H9 (cell line): ENCODE measurements at regions not wholly inside any gene's neighbourhood (a gene's known extent, or its start where the extent isn't known, plus 50 kb on each side); places are given as distances from the start of the nearest gene placed in this dataset.

Experiments
- DNase-seq: peaks from one replicate; pipeline ENCODE4 v3.0.0-alpha.2; 2017
- H2AFZ ChIP-seq: one replicate; pipeline ENCODE4 v1.6.1; 2013; ENCODE audit warnings: mild to moderate bottlenecking, low read length, control low read depth, moderate library complexity
- H2AK5ac ChIP-seq: 2 replicates; pipeline ENCODE4 v1.6.1; 2013; ENCODE audit warnings: low read length, control low read depth, mixed read lengths; ENCODE audit not compliant: insufficient read length
- H2BK120ac ChIP-seq: one replicate; pipeline ENCODE4 v1.6.1; 2013; ENCODE audit warnings: low read depth, mild to moderate bottlenecking, low read length, control low read depth, inconsistent platforms; ENCODE audit not compliant: poor library complexity, severe bottlenecking
- H2BK12ac ChIP-seq: 2 replicates; pipeline ENCODE4 v1.6.1; 2013; ENCODE audit warnings: low read length, control low read depth, mixed read lengths, low read depth; ENCODE audit not compliant: insufficient read length
- H2BK15ac ChIP-seq: 2 replicates; pipeline ENCODE4 v1.6.1; 2013; ENCODE audit warnings: low read depth, low read length, control low read depth
- H2BK20ac ChIP-seq: one replicate; pipeline ENCODE4 v1.6.1; 2013; ENCODE audit warnings: low read depth, mild to moderate bottlenecking, low read length, control low read depth, inconsistent platforms; ENCODE audit not compliant: poor library complexity, severe bottlenecking
- H2BK5ac ChIP-seq: 2 replicates; pipeline ENCODE4 v1.6.1; 2013; ENCODE audit warnings: low read length, control low read depth, mixed read lengths; ENCODE audit not compliant: insufficient read length
- H3K14ac ChIP-seq: 2 replicates; pipeline ENCODE4 v1.6.1; 2013; ENCODE audit warnings: low read length, control low read depth; ENCODE audit not compliant: insufficient read depth
- H3K18ac ChIP-seq: 2 replicates; pipeline ENCODE4 v1.6.1; 2013; ENCODE audit warnings: low read depth, mild to moderate bottlenecking, mixed read lengths, low read length, control low read depth; ENCODE audit not compliant: insufficient read length
- H3K23ac ChIP-seq: 2 replicates; pipeline ENCODE4 v1.6.1; 2013; ENCODE audit warnings: low read length, control low read depth, mixed read lengths, low read depth; ENCODE audit not compliant: insufficient read length
- H3K23me2 ChIP-seq: 2 replicates; pipeline ENCODE4 v1.6.1; 2013; ENCODE audit warnings: low read depth, mild to moderate bottlenecking, mixed read lengths, low read length, control low read depth; ENCODE audit not compliant: insufficient read length, poor library complexity, severe bottlenecking
- H3K27ac ChIP-seq: 2 replicates; pipeline ENCODE4 v1.5.1; 2013; ENCODE audit warnings: low read length, control low read depth, mixed read lengths, low read depth; ENCODE audit not compliant: insufficient read length
- H3K27me3 ChIP-seq: 2 replicates; pipeline ENCODE4 v1.6.1; 2013; ENCODE audit warnings: low read length, control low read depth, inconsistent platforms; ENCODE audit not compliant: insufficient read depth
- H3K4ac ChIP-seq: 2 replicates; pipeline ENCODE4 v1.6.1; 2013; ENCODE audit warnings: low read depth, mild to moderate bottlenecking, control low read depth, inconsistent platforms, low read length, moderate library complexity
- H3K4me1 ChIP-seq: 2 replicates; pipeline ENCODE4 v1.6.1; 2013; ENCODE audit warnings: low read length, control low read depth, inconsistent platforms; ENCODE audit not compliant: insufficient read depth
- H3K4me2 ChIP-seq: 2 replicates; pipeline ENCODE4 v1.6.1; 2013; ENCODE audit warnings: low read length, control low read depth, mixed read lengths; ENCODE audit not compliant: insufficient read length, insufficient read depth
- H3K56ac ChIP-seq: 2 replicates; pipeline ENCODE4 v1.6.1; 2013; ENCODE audit warnings: low read depth, mild to moderate bottlenecking, mixed read lengths, low read length, control low read depth; ENCODE audit not compliant: insufficient read length
- H3K79me1 ChIP-seq: 2 replicates; pipeline ENCODE4 v1.6.1; 2013; ENCODE audit warnings: low read depth, mild to moderate bottlenecking, moderate library complexity, low read length, control low read depth, inconsistent platforms; ENCODE audit not compliant: insufficient read depth, poor library complexity, severe bottlenecking
- H3K79me2 ChIP-seq: 2 replicates; pipeline ENCODE4 v1.6.1; 2013; ENCODE audit warnings: low read length, control low read depth, inconsistent platforms; ENCODE audit not compliant: insufficient read depth
- H3K9ac ChIP-seq: 2 replicates; pipeline ENCODE4 v1.6.1; 2013; ENCODE audit warnings: low read length, control low read depth, mixed read lengths; ENCODE audit not compliant: insufficient read length; ENCODE audit errors: extremely low read depth
- H3K9me3 ChIP-seq: one replicate; pipeline ENCODE4 v1.6.1; 2013; ENCODE audit warnings: low read depth, low read length, inconsistent platforms; ENCODE audit not compliant: control insufficient read depth
- H3T11ph ChIP-seq: one replicate; pipeline ENCODE4 v1.6.1; 2013; ENCODE audit warnings: mild to moderate bottlenecking, low read length, control low read depth, inconsistent platforms
- H4K20me1 ChIP-seq: one replicate; pipeline ENCODE4 v1.6.1; 2013; ENCODE audit not compliant: control insufficient read depth, insufficient read length, insufficient read depth
- H4K5ac ChIP-seq: 2 replicates; pipeline ENCODE4 v1.6.1; 2013; ENCODE audit warnings: low read depth, mild to moderate bottlenecking, mixed read lengths, low read length, control low read depth; ENCODE audit not compliant: insufficient read length
- H4K8ac ChIP-seq: replicated peaks from 2 replicates; pipeline ENCODE4 v1.6.1; 2013; ENCODE audit warnings: low read length, control low read depth, mixed read lengths, low read depth; ENCODE audit not compliant: insufficient read length
- H4K91ac ChIP-seq: 2 replicates; pipeline ENCODE4 v1.6.1; 2013; ENCODE audit warnings: low read depth, mild to moderate bottlenecking, moderate library complexity, mixed read lengths, low read length, control low read depth; ENCODE audit not compliant: insufficient read length
- H3K27ac Mint-ChIP-seq, 3 experiments: 2 replicates in 2 of 3; 3 replicates in 1 of 3; pipeline ENCODE4 v1.8.0; 2020 to 2021; ENCODE audit warnings: mixed read lengths in 3 of 3, mild to moderate bottlenecking in 1 of 3, moderate library complexity in 1 of 3
- H3K27me3 Mint-ChIP-seq: 2 replicates; pipeline ENCODE4 v1.8.0; 2021; ENCODE audit warnings: low read depth, mild to moderate bottlenecking, moderate library complexity, mixed read lengths
- H3K36me3 Mint-ChIP-seq, 3 experiments: 2 replicates in 2 of 3; 3 replicates in 1 of 3; pipeline ENCODE4 v1.8.0; 2020 to 2021; ENCODE audit warnings: low read depth in 3 of 3, mixed read lengths in 3 of 3; ENCODE audit not compliant: insufficient read depth in 1 of 3
- H3K4me1 Mint-ChIP-seq, 2 experiments: 2 replicates each; pipeline ENCODE4 v1.8.0; 2020; ENCODE audit warnings: mixed read lengths in 2 of 2
- H3K4me3 Mint-ChIP-seq, 2 experiments: 2 replicates in 1 of 2; 3 replicates in 1 of 2; pipeline ENCODE4 v1.8.0; 2020 to 2021; ENCODE audit warnings: mild to moderate bottlenecking in 2 of 2, mixed read lengths in 2 of 2, moderate library complexity in 1 of 2
- H3K9me3 Mint-ChIP-seq, 2 experiments: 2 replicates in 1 of 2; 3 replicates in 1 of 2; pipeline ENCODE4 v1.8.0; 2020; ENCODE audit warnings: mild to moderate bottlenecking in 2 of 2, mixed read lengths in 2 of 2, moderate library complexity in 1 of 2
- CTCF ChIP-seq: fragments of 200-600 bp; sonication (generic); conservative IDR thresholded peaks from 3 replicates; pipeline ENCODE4 v1.8.0; 2021; ENCODE audit warnings: antibody characterized with exemption, mild to moderate bottlenecking
- WGBS: extraction: QIAGEN DNeasy Blood & Tissue Kit; methylation state at CpG from one replicate; pipeline ENCODE4 v1.1.7; 2013; ENCODE audit warnings: missing lambda C conversion rate, low lambda C conversion rate, mixed read lengths; ENCODE audit not compliant: insufficient read length; ENCODE audit errors: extremely low coverage; 5-methylcytosine and 5-hydroxymethylcytosine counted together

GRCh38 chr15:62828364-62828763 is 214.2 kb upstream of the TPM1 start:
- H3K9me3 Mint-ChIP-seq, result no peaks in the 10 kb centered on the region; a peak in 1 of 5 replicates
- H2BK15ac ChIP-seq, result no peak overlapping the region
- no peak overlapping the region for H3K4me3 Mint-ChIP-seq
- no peak overlapping the region for H3K23ac ChIP-seq
- no peak overlapping the region for H4K8ac ChIP-seq
- no peaks in the 10 kb centered on the region for H3K4me1 ChIP-seq
- no peak overlapping the region for H2BK20ac ChIP-seq
- no peak for DNase-seq
- H3K4me2 ChIP-seq, result no peak overlapping the region
- H3K27me3 ChIP-seq, result no peaks in the 10 kb centered on the region
- no peaks in the 10 kb centered on the region for H3K27me3 Mint-ChIP-seq
- H3K9ac ChIP-seq, result no peak overlapping the region
- no peaks in the 10 kb centered on the region for H3K79me2 ChIP-seq
- no peak overlapping the region for H3K27ac Mint-ChIP-seq
- H2BK5ac ChIP-seq, result no peak overlapping the region
- TF ChIP-seq CTCF, result no peak
- WGBS, result no CpG with 5 or more reads among the region's 1 CpG
- H2BK12ac ChIP-seq, result no peak overlapping the region
- no peak overlapping the region for H2AFZ ChIP-seq
- no peak overlapping the region for H3K18ac ChIP-seq
- no peak overlapping the region for H4K5ac ChIP-seq
- H3K14ac ChIP-seq, result no peak overlapping the region
- no peak overlapping the region for H3T11ph ChIP-seq
- no peak overlapping the region for H3K56ac ChIP-seq
- peaks cover 0 to 1% (median 0%) of the 10 kb centered on the region in 3 experiments; a peak in 1 of 7 replicates for H3K36me3 Mint-ChIP-seq
- no peaks in the 10 kb centered on the region for H4K20me1 ChIP-seq
- no peak overlapping the region for H2AK5ac ChIP-seq
- H3K4me1 Mint-ChIP-seq, result peaks cover 6 to 10% of the 10 kb centered on the region in 2 experiments
- H3K23me2 ChIP-seq, result no peaks in the 10 kb centered on the region
- no peaks in the 10 kb centered on the region for H3K9me3 ChIP-seq
- H3K27ac ChIP-seq, result no peak overlapping the region
- no peak overlapping the region for H2BK120ac ChIP-seq
- H3K4ac ChIP-seq, result no peak overlapping the region
- no peaks in the 10 kb centered on the region for H3K79me1 ChIP-seq
- H4K91ac ChIP-seq, result no peak overlapping the region
